NCI-H2227 (cell line): ENCODE measurements at regions not wholly inside any gene's neighbourhood (a gene's known extent, or its start where the extent isn't known, plus 50 kb on each side); places are given as distances from the start of the nearest gene placed in this dataset.

ENCODE experiments used
- DNase-seq: peaks from one replicate; lab custom pipeline; 2025; ENCODE audit not compliant: unreplicated experiment; lab: John Stamatoyannopoulos, UW

- no peak for DNase-seq
Measured at GRCh38 chr2:200013906-200014305, 58.5 kb downstream of the MAIP1 start.

- DNase-seq = no peak
Measured at GRCh38 chr2:200021449-200022114, 66.2 kb downstream of the MAIP1 start.

GRCh38 chr2:200022511-200022910 lies 67.1 kb downstream of the MAIP1 start:
- DNase-seq = no peak

- DNase-seq = no peak
Measured at GRCh38 chr2:200023570-200023969, 68.2 kb downstream of the MAIP1 start.

- no peak for DNase-seq
Measured at GRCh38 chr2:200025717-200026116, 70.3 kb downstream of the MAIP1 start.

GRCh38 chr2:200026332-200027230 lies 71.2 kb downstream of the MAIP1 start:
- no peak for DNase-seq

- no peak for DNase-seq
Measured at GRCh38 chr2:200028998-200029397, 73.6 kb downstream of the MAIP1 start.

- no peak for DNase-seq
Measured at GRCh38 chr2:200032895-200033294, 77.5 kb downstream of the MAIP1 start.

GRCh38 chr2:200033929-200034328 lies 78.5 kb downstream of the MAIP1 start:
- DNase-seq = no peak

GRCh38 chr2:200034816-200035215 lies 79.4 kb downstream of the MAIP1 start:
- no peak for DNase-seq

- DNase-seq = no peak
Measured at GRCh38 chr2:200039724-200040650, 84.6 kb downstream of the MAIP1 start.

- no peak for DNase-seq
Measured at GRCh38 chr2:200040831-200041230, 85.4 kb downstream of the MAIP1 start.

- no peak for DNase-seq
Measured at GRCh38 chr2:200041639-200042038, 86.3 kb downstream of the MAIP1 start.

GRCh38 chr2:200042102-200042735 lies 86.8 kb downstream of the MAIP1 start:
- DNase-seq = no peak

GRCh38 chr2:200042944-200043343 lies 87.6 kb downstream of the MAIP1 start:
- DNase-seq = no peak

GRCh38 chr2:200044453-200044852 lies 89.1 kb downstream of the MAIP1 start:
- no peak for DNase-seq

- no peak for DNase-seq
Measured at GRCh38 chr2:200048421-200048820, 93.0 kb downstream of the MAIP1 start.

GRCh38 chr2:200049086-200049485 lies 93.7 kb downstream of the MAIP1 start:
- no peak for DNase-seq

- DNase-seq = no peak
Measured at GRCh38 chr2:200050921-200051610, 95.7 kb downstream of the MAIP1 start.

- DNase-seq = no peak
Measured at GRCh38 chr2:200051611-200051945, 96.2 kb downstream of the MAIP1 start.
